ENCODE measurements at regions not wholly inside any gene's neighbourhood (a gene's known extent, or its start where the extent isn't known, plus 50 kb on each side); places are given as distances from the start of the nearest gene placed in this dataset.

DNA sequence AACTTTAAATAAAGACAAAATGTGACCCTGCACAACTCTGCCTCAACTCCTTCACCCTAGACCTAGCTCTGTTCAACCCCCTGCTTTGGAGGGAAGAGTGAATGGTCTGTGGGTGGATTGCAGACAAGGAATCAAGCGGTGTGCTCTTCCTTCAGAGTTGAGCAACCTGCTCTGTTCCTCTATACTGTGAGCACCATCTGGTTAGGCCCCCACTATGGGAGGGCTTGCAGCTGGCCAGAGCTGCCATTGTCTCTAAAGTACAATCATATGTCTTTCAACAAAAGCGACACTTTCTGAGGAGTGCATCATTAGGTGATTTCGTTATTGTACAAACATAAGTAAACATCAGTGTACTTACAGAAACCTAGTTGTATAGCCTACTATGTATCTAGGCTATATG is 406.1 kb upstream of the MARCKS start:
- no peak overlapping the region for H3K9ac ChIP-seq (ENCODE audit: low read depth, low read length)
- no peak overlapping the region for H3K27ac ChIP-seq (ENCODE audit: low read length)
- no peaks in the 10 kb centered on the region for H3K4me1 ChIP-seq (ENCODE audit: insufficient read depth, low read length)
- H3K36me3 ChIP-seq (ENCODE audit: insufficient read depth, low read depth, low read length): no peaks in the 10 kb centered on the region
- H3K27me3 ChIP-seq (ENCODE audit: insufficient read depth, low read length): no peaks in the 10 kb centered on the region
- H3K4me3 ChIP-seq (ENCODE audit: low read length): no peak overlapping the region
- no peaks in the 10 kb centered on the region for H3K9me3 ChIP-seq (ENCODE audit: insufficient read depth, low read depth, low read length)

DNA sequence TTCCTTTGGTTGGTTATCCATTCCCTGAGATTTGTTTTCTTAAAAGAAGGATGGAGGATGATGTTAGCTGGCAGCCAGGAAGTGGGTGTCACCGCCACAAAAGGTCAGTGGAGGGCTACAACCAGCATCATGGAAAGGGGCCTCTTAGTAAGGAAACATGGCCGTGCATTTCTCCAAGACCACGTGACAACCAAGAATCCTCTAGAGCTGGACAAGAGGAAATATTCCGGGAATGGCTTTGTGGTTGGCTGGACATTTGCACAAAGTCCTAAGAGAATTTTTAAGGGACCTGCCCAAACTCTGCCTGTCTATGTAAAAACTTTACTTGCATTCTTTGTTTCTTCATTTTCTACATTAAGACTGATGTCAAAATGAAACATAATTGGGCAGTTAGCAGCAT is 399.9 kb upstream of the MARCKS start:
- H3K4me1 ChIP-seq (ENCODE audit: insufficient read depth, low read length): no peaks in the 10 kb centered on the region
- H3K9me3 ChIP-seq (ENCODE audit: insufficient read depth, low read depth, low read length): no peaks in the 10 kb centered on the region
- no peak overlapping the region for H3K4me3 ChIP-seq (ENCODE audit: low read length)
- no peaks in the 10 kb centered on the region for H3K36me3 ChIP-seq (ENCODE audit: insufficient read depth, low read depth, low read length)
- no peaks in the 10 kb centered on the region for H3K27me3 ChIP-seq (ENCODE audit: insufficient read depth, low read length)
- no peak overlapping the region for H3K9ac ChIP-seq (ENCODE audit: low read depth, low read length)
- H3K27ac ChIP-seq (ENCODE audit: low read length): no peak overlapping the region

DNA sequence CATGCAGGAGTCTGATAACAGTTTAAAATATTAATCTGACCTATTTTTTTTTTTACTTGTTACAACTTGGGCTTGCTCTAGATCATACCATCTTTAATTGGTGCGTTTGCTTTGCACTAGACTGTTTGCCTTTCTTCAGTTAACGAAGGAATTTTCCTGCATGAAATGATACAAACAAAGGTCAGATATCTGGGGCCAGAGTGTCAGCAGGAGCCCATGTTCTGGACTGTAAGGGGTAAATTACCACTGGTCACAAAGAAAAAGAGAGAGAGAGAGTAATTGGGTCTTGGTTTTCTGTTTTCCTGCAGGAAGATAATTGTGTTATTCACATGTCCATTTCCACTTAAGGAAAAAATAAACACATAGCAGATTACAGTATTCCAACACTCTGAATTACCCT is 399.4 kb upstream of the MARCKS start:
- Histone ChIP-seq H3K9me3 (ENCODE audit: insufficient read depth, low read depth, low read length) (no peaks in the 10 kb centered on the region), H3K4me1 (ENCODE audit: insufficient read depth, low read length) (no peaks in the 10 kb centered on the region), H3K27me3 (ENCODE audit: insufficient read depth, low read length) (no peaks in the 10 kb centered on the region), H3K36me3 (ENCODE audit: insufficient read depth, low read depth, low read length) (no peaks in the 10 kb centered on the region), H3K4me3 (ENCODE audit: low read length) (no peak overlapping the region), H3K27ac (ENCODE audit: low read length) (no peak overlapping the region), H3K9ac (ENCODE audit: low read depth, low read length) (no peak overlapping the region)

DNA sequence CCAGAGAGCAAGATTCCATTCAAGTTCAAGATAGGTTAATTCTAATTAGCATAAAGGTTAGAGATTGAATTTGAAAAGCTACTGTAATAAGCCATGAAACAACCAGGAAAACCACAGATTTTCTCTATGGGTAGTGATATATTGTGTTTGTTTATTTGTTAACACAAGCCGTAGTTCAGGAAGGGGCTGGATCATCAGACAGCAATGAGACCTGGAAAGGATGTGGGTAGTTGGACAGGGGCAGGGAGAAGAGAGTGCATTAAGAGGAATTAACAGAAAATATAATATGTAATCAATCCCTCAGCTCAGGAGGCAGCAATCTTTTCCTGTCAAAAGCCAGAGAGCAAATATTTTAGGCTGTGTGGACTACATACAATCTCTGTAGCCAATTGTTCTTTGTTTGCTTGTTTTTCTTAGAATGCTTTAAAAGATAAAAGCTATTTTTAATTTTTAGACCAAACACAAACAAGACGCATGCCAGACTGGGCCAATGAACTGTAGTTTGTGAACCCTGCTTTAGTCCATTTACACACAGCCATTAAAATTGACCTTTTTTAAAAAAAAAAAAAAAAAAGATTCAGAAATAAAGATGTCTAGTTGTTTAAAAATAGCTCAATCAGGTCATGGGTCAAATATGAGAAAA is 398.7 kb upstream of the MARCKS start:
- H3K27me3 ChIP-seq (ENCODE audit: insufficient read depth, low read length): no peaks in the 10 kb centered on the region
- H3K4me3 ChIP-seq (ENCODE audit: low read length): no peak overlapping the region
- no peaks in the 10 kb centered on the region for H3K36me3 ChIP-seq (ENCODE audit: insufficient read depth, low read depth, low read length)
- H3K9ac ChIP-seq (ENCODE audit: low read depth, low read length): no peak overlapping the region
- H3K27ac ChIP-seq (ENCODE audit: low read length): no peak overlapping the region
- no peaks in the 10 kb centered on the region for H3K9me3 ChIP-seq (ENCODE audit: insufficient read depth, low read depth, low read length)
- H3K4me1 ChIP-seq (ENCODE audit: insufficient read depth, low read length): no peaks in the 10 kb centered on the region

DNA sequence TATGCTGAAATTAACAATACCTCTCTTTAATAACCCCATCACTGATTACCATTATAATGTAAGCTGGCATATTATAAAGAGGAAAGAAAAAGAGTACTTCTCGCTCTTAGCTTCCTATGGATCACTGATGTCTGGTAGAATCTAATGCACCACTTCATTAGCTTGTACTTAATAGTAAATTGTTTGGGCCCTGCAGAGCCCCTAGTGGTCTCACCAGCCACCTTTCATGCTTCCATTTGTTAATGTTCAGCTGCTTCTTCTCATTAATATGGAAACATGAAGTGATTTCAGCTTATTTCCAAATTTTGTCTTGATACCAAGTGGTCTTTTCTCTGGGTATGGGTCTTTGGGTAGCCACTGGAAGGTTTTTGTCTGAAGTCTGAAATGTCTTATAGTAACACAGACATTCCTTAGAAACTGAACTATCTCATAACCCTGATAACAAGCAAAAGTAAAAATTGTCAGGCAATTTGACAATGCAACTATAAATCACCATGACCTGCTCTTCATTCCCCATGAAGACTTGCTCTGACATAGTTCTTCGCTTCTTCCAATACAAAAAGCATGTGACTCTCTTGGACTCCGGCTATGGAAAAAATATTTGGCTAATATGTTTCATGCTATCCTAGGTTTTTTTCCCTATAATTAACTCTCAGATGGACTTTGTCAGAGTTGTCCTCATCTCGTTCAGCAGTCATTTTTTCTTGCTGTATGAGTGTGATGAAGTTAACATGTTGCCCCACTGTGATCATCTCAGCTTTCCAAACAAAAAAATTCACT is 395.8 kb upstream of the MARCKS start:
- Histone ChIP-seq H3K4me3 (ENCODE audit: low read length) (no peak overlapping the region), H3K27ac (ENCODE audit: low read length) (no peak overlapping the region), H3K36me3 (ENCODE audit: insufficient read depth, low read depth, low read length) (no peaks in the 10 kb centered on the region), H3K9me3 (ENCODE audit: insufficient read depth, low read depth, low read length) (no peaks in the 10 kb centered on the region), H3K4me1 (ENCODE audit: insufficient read depth, low read length) (no peaks in the 10 kb centered on the region), H3K9ac (ENCODE audit: low read depth, low read length) (no peak overlapping the region), H3K27me3 (ENCODE audit: insufficient read depth, low read length) (no peaks in the 10 kb centered on the region)

DNA sequence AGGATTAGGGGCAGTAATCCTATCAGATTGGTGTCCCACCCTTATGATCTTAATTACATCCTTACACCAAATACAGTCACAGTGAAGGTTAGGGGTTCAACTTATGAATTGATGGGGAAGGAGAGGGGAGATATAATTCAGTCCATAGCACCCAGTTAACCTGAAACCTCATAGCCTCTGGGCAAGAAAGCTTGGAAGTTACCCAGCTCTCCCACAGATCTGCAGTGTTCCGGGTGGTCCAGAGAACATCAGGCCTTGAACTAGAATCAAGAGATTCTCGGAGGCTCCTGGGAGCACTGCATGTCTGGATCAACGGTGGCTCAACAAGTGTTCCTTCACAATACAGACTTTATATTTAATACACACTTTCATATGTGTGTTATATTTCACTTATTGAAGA is 392.6 kb upstream of the MARCKS start:
- H3K27me3 ChIP-seq (ENCODE audit: insufficient read depth, low read length): no peaks in the 10 kb centered on the region
- no peaks in the 10 kb centered on the region for H3K36me3 ChIP-seq (ENCODE audit: insufficient read depth, low read depth, low read length)
- no peaks in the 10 kb centered on the region for H3K4me1 ChIP-seq (ENCODE audit: insufficient read depth, low read length)
- H3K4me3 ChIP-seq (ENCODE audit: low read length): no peak overlapping the region
- no peaks in the 10 kb centered on the region for H3K9me3 ChIP-seq (ENCODE audit: insufficient read depth, low read depth, low read length)
- H3K9ac ChIP-seq (ENCODE audit: low read depth, low read length): no peak overlapping the region
- H3K27ac ChIP-seq (ENCODE audit: low read length): no peak overlapping the region

DNA sequence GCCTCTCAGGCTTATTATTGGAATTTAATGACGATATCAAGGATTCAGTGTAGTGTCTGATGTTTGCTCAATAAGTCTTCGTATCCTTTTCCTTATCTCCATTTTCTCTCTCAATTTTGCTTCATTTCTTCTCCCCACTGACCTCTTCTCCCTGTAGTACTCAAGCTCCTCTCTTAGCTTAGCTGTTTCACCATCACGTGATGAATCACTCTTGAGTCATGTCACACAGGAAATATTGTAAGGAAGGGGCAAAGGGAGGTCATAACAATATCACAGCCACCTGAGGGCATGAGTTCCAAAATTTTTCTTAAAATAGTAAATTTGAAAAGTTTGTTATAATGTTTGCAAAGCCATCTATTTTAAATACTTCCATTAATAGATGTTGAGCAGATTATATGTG is 392.2 kb upstream of the MARCKS start:
- Histone ChIP-seq H3K9me3 (ENCODE audit: insufficient read depth, low read depth, low read length) (no peaks in the 10 kb centered on the region), H3K27ac (ENCODE audit: low read length) (no peak overlapping the region), H3K27me3 (ENCODE audit: insufficient read depth, low read length) (no peaks in the 10 kb centered on the region), H3K4me1 (ENCODE audit: insufficient read depth, low read length) (no peaks in the 10 kb centered on the region), H3K36me3 (ENCODE audit: insufficient read depth, low read depth, low read length) (no peaks in the 10 kb centered on the region), H3K9ac (ENCODE audit: low read depth, low read length) (no peak overlapping the region), H3K4me3 (ENCODE audit: low read length) (no peak overlapping the region)

DNA sequence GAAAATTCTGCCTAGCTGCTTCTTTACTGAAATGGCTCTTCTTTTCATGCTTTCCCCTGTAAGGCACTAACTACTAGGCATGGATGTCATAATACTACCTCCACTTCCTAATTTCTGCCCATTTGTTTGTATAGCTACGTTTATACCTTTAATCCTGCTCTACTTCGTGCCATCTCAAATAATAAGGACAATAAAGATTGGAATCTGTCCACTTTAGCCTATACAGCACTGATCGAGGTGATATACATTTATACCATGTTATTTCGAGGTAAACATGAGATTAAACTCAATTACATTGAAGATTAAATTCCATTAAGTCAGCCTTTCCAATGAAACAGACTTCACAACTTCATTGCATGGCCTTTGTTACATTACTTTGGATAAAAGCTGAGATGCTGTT is 390.6 kb upstream of the MARCKS start:
- no peaks in the 10 kb centered on the region for H3K36me3 ChIP-seq (ENCODE audit: insufficient read depth, low read depth, low read length)
- H3K27ac ChIP-seq (ENCODE audit: low read length): no peak overlapping the region
- H3K4me3 ChIP-seq (ENCODE audit: low read length): no peak overlapping the region
- H3K9me3 ChIP-seq (ENCODE audit: insufficient read depth, low read depth, low read length): no peaks in the 10 kb centered on the region
- H3K9ac ChIP-seq (ENCODE audit: low read depth, low read length): no peak overlapping the region
- no peaks in the 10 kb centered on the region for H3K4me1 ChIP-seq (ENCODE audit: insufficient read depth, low read length)
- H3K27me3 ChIP-seq (ENCODE audit: insufficient read depth, low read length): no peaks in the 10 kb centered on the region

DNA sequence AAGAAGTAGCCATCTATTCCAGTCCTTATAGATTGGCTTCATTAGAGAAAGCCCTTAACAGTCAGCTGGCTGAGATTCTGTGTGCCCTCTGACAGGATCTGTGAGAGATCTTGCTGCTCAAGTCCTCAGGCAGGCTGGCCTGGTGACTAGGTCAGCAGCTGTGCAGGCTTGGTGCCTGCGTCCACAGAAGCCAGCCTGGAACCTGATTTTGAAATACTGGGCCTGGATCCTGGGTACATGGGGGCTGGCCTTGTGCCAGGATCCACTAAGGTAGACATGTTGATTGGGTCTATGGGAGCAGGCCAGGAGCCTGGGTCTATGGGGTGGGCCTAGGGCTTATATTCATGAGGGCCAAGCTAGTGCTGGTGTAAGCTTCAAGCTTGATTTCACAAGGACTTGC is 381.8 kb upstream of the MARCKS start:
- H3K4me3 ChIP-seq (ENCODE audit: low read length): no peak overlapping the region
- H3K9me3 ChIP-seq (ENCODE audit: insufficient read depth, low read depth, low read length): no peaks in the 10 kb centered on the region
- no peaks in the 10 kb centered on the region for H3K4me1 ChIP-seq (ENCODE audit: insufficient read depth, low read length)
- H3K27ac ChIP-seq (ENCODE audit: low read length): no peak overlapping the region
- H3K9ac ChIP-seq (ENCODE audit: low read depth, low read length): no peak overlapping the region
- no peaks in the 10 kb centered on the region for H3K36me3 ChIP-seq (ENCODE audit: insufficient read depth, low read depth, low read length)
- no peaks in the 10 kb centered on the region for H3K27me3 ChIP-seq (ENCODE audit: insufficient read depth, low read length)

DNA sequence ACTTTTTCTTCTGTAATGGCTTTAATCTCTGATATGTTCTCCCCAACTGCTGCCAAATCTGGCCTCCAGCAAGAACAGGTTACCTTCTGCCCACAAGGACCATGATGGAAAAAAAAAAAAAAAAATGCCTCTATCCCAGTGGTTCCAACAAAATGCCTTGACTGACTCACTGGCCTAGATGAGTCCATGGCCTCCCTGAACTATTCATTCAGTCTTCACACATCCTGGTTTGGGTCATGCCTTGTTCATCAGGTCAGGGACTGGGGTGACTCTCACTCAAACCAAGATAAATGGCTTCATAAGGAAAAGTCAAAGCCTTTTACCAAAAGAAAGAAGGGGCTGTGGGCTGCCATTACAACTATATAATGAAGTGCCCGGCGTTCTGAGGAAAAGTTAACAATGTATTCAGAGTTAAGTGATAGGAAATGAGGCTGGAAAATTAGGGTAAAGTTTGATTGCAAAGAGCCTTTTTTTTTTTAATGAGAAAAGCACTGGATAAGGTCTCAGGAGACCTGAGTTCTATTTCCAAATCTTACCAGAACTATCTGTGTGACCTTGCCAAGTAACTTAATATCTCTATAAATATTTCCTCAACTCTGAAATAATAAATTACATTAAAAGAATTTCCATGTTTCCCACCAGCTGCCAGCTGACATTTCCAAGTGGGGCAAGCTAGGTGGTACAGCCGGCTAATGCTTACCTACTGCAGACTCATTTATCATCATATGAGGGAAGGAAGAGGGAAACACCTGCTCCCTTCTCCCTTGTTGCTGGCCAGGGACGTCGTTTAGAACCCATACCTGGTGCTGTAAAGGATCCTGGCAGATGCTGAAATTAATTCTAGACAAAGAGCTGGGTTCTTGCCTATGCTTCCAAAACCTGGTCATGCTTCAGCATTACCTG is 380.0 kb upstream of the MARCKS start:
- no peaks in the 10 kb centered on the region for H3K4me1 ChIP-seq (ENCODE audit: insufficient read depth, low read length)
- no peaks in the 10 kb centered on the region for H3K27me3 ChIP-seq (ENCODE audit: insufficient read depth, low read length)
- H3K4me3 ChIP-seq (ENCODE audit: low read length): no peak overlapping the region
- no peaks in the 10 kb centered on the region for H3K9me3 ChIP-seq (ENCODE audit: insufficient read depth, low read depth, low read length)
- no peak overlapping the region for H3K27ac ChIP-seq (ENCODE audit: low read length)
- H3K36me3 ChIP-seq (ENCODE audit: insufficient read depth, low read depth, low read length): no peaks in the 10 kb centered on the region
- H3K9ac ChIP-seq (ENCODE audit: low read depth, low read length): no peak overlapping the region

DNA sequence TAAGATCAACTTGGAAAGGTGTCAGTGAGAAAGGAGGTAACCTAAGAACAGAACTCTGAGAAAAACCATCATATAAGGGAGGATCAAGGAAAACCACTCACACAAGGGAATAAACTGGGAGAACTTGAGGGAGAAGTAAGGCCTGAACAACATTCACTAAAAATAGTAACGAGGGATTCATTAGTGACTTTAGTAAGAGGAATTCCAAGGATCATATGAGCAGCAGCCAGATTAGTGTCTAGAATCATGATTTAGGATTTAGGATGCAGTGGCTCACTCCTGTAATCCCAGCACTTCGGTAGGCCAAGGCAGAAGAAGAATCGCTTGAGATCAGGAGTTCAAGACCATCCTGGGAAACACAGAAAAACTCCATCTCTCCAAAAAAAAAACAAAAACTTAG is 376.5 kb upstream of the MARCKS start:
- no peak overlapping the region for H3K9ac ChIP-seq (ENCODE audit: low read depth, low read length)
- H3K27ac ChIP-seq (ENCODE audit: low read length): no peak overlapping the region
- no peaks in the 10 kb centered on the region for H3K9me3 ChIP-seq (ENCODE audit: insufficient read depth, low read depth, low read length)
- H3K4me1 ChIP-seq (ENCODE audit: insufficient read depth, low read length): no peaks in the 10 kb centered on the region
- H3K4me3 ChIP-seq (ENCODE audit: low read length): no peak overlapping the region
- no peaks in the 10 kb centered on the region for H3K36me3 ChIP-seq (ENCODE audit: insufficient read depth, low read depth, low read length)
- no peaks in the 10 kb centered on the region for H3K27me3 ChIP-seq (ENCODE audit: insufficient read depth, low read length)

DNA sequence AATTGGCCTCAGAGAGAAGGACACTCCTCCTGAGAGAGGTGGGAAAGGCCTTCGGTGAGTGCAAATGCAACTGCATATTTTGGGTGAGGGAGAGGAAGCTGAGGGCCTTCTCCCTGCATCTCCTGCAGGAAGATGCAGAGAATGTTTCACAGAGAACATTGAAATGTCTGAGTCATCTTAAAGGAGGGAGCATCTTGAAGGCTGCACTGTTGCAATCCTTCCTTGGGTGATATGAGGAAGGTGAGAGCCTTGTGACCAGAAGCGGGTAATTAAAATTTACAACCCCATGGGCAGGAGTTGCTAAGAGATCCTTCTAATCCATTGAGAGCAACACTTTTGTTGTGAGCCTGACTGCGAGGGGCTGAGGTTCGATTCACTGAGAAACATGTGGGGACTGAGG is 375.7 kb upstream of the MARCKS start:
- Histone ChIP-seq H3K9ac (ENCODE audit: low read depth, low read length) (no peak overlapping the region), H3K36me3 (ENCODE audit: insufficient read depth, low read depth, low read length) (no peaks in the 10 kb centered on the region), H3K4me3 (ENCODE audit: low read length) (no peak overlapping the region), H3K27me3 (ENCODE audit: insufficient read depth, low read length) (no peaks in the 10 kb centered on the region), H3K4me1 (ENCODE audit: insufficient read depth, low read length) (no peaks in the 10 kb centered on the region), H3K27ac (ENCODE audit: low read length) (no peak overlapping the region), H3K9me3 (ENCODE audit: insufficient read depth, low read depth, low read length) (no peaks in the 10 kb centered on the region)

Measured in iPS-20b (cell line).